HEK293 (cell line): ENCODE measurements at regions not wholly inside any gene's neighbourhood (a gene's known extent, or its start where the extent isn't known, plus 50 kb on each side); places are given as distances from the start of the nearest gene placed in this dataset.

Experiments
- CTCF ChIA-PET: fragments of 350-600 bp; formaldehyde crosslinking; extraction: SDS; loops from one replicate; lab custom pipeline; 2021; ENCODE audit warnings: antibody characterized with exemption; lab: Yijun Ruan, JAX
- POLR2A ChIA-PET: fragments of 300-600 bp; formaldehyde crosslinking; extraction: SDS; loops from one replicate; lab custom pipeline; 2020; ENCODE audit warnings: antibody characterized with exemption, inconsistent platforms; lab: Yijun Ruan, JAX
- H3K27ac ChIP-seq: fragments of 200-500 bp; sonication (Bioruptor generic); 2 replicates; pipeline ENCODE4 v1.5.1; 2014; ENCODE audit warnings: low read depth, low read length, control low read depth, inconsistent platforms; ENCODE audit errors: extremely low read depth
- H3K36me3 ChIP-seq, 2 experiments: fragments of 200-500 bp in 1 of 2; sonication (Bioruptor generic) in 1 of 2; 1 replicate in 1 of 2; 2 replicates in 1 of 2; pipeline ENCODE4 v1.5.1; 2014 to 2017; ENCODE audit warnings: inconsistent platforms in 2 of 2, low read length in 2 of 2; ENCODE audit not compliant: control insufficient read depth in 2 of 2, insufficient read depth in 1 of 2
- H3K4me1 ChIP-seq: fragments of 200-500 bp; sonication (Bioruptor generic); 2 replicates; pipeline ENCODE4 v1.5.1; 2014; ENCODE audit warnings: mild to moderate bottlenecking, low read length, inconsistent platforms; ENCODE audit not compliant: control insufficient read depth, insufficient read depth
- H3K4me3 ChIP-seq: 2 replicates; pipeline ENCODE4 v1.5.1; 2011; ENCODE audit warnings: low read depth, mild to moderate bottlenecking, control low read depth, low read length, moderate library complexity
- H3K9me3 ChIP-seq: fragments of 200-500 bp; sonication (Bioruptor generic); 2 replicates; pipeline ENCODE4 v1.5.1; 2014; ENCODE audit warnings: low read depth, low read length, inconsistent platforms; ENCODE audit not compliant: control insufficient read depth, insufficient read depth
- GLIS2 ChIP-seq: fragments of 450-650 bp; formaldehyde crosslinking; IDR thresholded peaks from 2 replicates; pipeline ENCODE4 v1.5.1; 2016; ENCODE audit warnings: missing biosample characterization, missing genetic modification characterization
- KLF8 ChIP-seq: fragments of 450-650 bp; formaldehyde crosslinking; IDR thresholded peaks from 2 replicates; pipeline ENCODE4 v1.5.1; 2016; ENCODE audit warnings: missing biosample characterization, missing genetic modification characterization
- PATZ1 ChIP-seq: fragments of 450-650 bp; formaldehyde crosslinking; IDR thresholded peaks from 2 replicates; pipeline ENCODE4 v1.5.1; 2016; ENCODE audit warnings: missing biosample characterization, missing genetic modification characterization
- SP7 ChIP-seq: fragments of 450-650 bp; formaldehyde crosslinking; IDR thresholded peaks from 2 replicates; pipeline ENCODE4 v1.5.1; 2016; ENCODE audit warnings: missing biosample characterization, missing genetic modification characterization
- ZBTB1 ChIP-seq: fragments of 450-650 bp; formaldehyde crosslinking; IDR thresholded peaks from 2 replicates; pipeline ENCODE4 v1.5.1; 2016; ENCODE audit warnings: missing biosample characterization, missing genetic modification characterization
- ZBTB11 ChIP-seq: fragments of 450-650 bp; formaldehyde crosslinking; conservative IDR thresholded peaks from 2 replicates; pipeline ENCODE4 v1.5.1; 2016; ENCODE audit warnings: low read depth, missing biosample characterization, missing genetic modification characterization
- ZBTB17 ChIP-seq: fragments of 450-650 bp; formaldehyde crosslinking; IDR thresholded peaks from 2 replicates; pipeline ENCODE4 v1.5.1; 2016; ENCODE audit warnings: missing biosample characterization, missing genetic modification characterization
- ZFP3 ChIP-seq: fragments of 450-650 bp; formaldehyde crosslinking; IDR thresholded peaks from 2 replicates; pipeline ENCODE4 v1.5.1; 2016; ENCODE audit warnings: low read depth, missing biosample characterization, missing genetic modification characterization
- ZNF10 ChIP-seq: fragments of 450-650 bp; formaldehyde crosslinking; IDR thresholded peaks from 2 replicates; pipeline ENCODE4 v1.5.1; 2017; ENCODE audit warnings: missing biosample characterization, missing genetic modification characterization
- ZNF146 ChIP-seq: fragments of 450-650 bp; formaldehyde crosslinking; IDR thresholded peaks from 2 replicates; pipeline ENCODE4 v1.5.1; 2016; ENCODE audit warnings: missing biosample characterization, missing genetic modification characterization
- ZNF16 ChIP-seq: fragments of 450-650 bp; formaldehyde crosslinking; IDR thresholded peaks from 2 replicates; pipeline ENCODE4 v1.5.1; 2016; ENCODE audit warnings: low read depth, missing biosample characterization, missing genetic modification characterization
- ZNF175 ChIP-seq: fragments of 450-650 bp; formaldehyde crosslinking; IDR thresholded peaks from 2 replicates; pipeline ENCODE4 v1.5.1; 2016; ENCODE audit warnings: missing biosample characterization, missing genetic modification characterization
- ZNF214 ChIP-seq: fragments of 450-650 bp; formaldehyde crosslinking; IDR thresholded peaks from 2 replicates; pipeline ENCODE4 v1.5.1; 2017; ENCODE audit warnings: missing biosample characterization, mild to moderate bottlenecking, missing genetic modification characterization, borderline replicate concordance
- ZNF23 ChIP-seq: fragments of 450-650 bp; formaldehyde crosslinking; IDR thresholded peaks from 2 replicates; pipeline ENCODE4 v1.5.1; 2016; ENCODE audit warnings: missing biosample characterization, missing genetic modification characterization, borderline replicate concordance
- ZNF239 ChIP-seq: fragments of 450-650 bp; formaldehyde crosslinking; IDR thresholded peaks from 2 replicates; pipeline ENCODE4 v1.5.1; 2016; ENCODE audit warnings: missing biosample characterization, missing genetic modification characterization
- ZNF302 ChIP-seq: fragments of 450-650 bp; formaldehyde crosslinking; IDR thresholded peaks from 2 replicates; pipeline ENCODE4 v1.5.1; 2016; ENCODE audit warnings: missing biosample characterization, missing genetic modification characterization, low read depth
- ZNF366 ChIP-seq: fragments of 450-650 bp; formaldehyde crosslinking; conservative IDR thresholded peaks from 2 replicates; pipeline ENCODE4 v1.5.1; 2016; ENCODE audit warnings: missing biosample characterization, missing genetic modification characterization
- ZNF416 ChIP-seq: fragments of 450-650 bp; formaldehyde crosslinking; IDR thresholded peaks from 2 replicates; pipeline ENCODE4 v1.5.1; 2016; ENCODE audit warnings: missing biosample characterization, missing genetic modification characterization
- ZNF513 ChIP-seq: fragments of 450-650 bp; IDR thresholded peaks from 2 replicates; pipeline ENCODE4 v1.5.1; 2018; ENCODE audit warnings: missing biosample characterization, missing genetic modification characterization
- ZNF530 ChIP-seq: fragments of 450-650 bp; formaldehyde crosslinking; IDR thresholded peaks from 2 replicates; pipeline ENCODE4 v1.5.1; 2016; ENCODE audit warnings: low read depth, missing biosample characterization, missing genetic modification characterization
- ZNF555 ChIP-seq: fragments of 450-650 bp; formaldehyde crosslinking; conservative IDR thresholded peaks from 2 replicates; pipeline ENCODE4 v1.5.1; 2017; ENCODE audit warnings: missing biosample characterization, mild to moderate bottlenecking, missing genetic modification characterization, inconsistent platforms
- ZNF654 ChIP-seq: fragments of 450-650 bp; formaldehyde crosslinking; IDR thresholded peaks from 2 replicates; pipeline ENCODE4 v1.5.1; 2016; ENCODE audit warnings: low read depth, missing biosample characterization, missing genetic modification characterization
- ZNF660 ChIP-seq: fragments of 450-650 bp; IDR thresholded peaks from 2 replicates; pipeline ENCODE4 v1.5.1; 2018; ENCODE audit warnings: missing biosample characterization, mild to moderate bottlenecking, missing genetic modification characterization
- ZNF670 ChIP-seq: fragments of 450-650 bp; formaldehyde crosslinking; IDR thresholded peaks from 2 replicates; pipeline ENCODE4 v1.5.1; 2016; ENCODE audit warnings: missing biosample characterization, missing genetic modification characterization, low read depth
- ZNF692 ChIP-seq: fragments of 450-650 bp; formaldehyde crosslinking; IDR thresholded peaks from 2 replicates; pipeline ENCODE4 v1.5.1; 2016; ENCODE audit warnings: missing biosample characterization, missing genetic modification characterization
- ZNF704 ChIP-seq: fragments of 450-650 bp; formaldehyde crosslinking; IDR thresholded peaks from 2 replicates; pipeline ENCODE4 v1.5.1; 2016; ENCODE audit warnings: missing biosample characterization, missing genetic modification characterization
- ZNF837 ChIP-seq: fragments of 450-650 bp; formaldehyde crosslinking; IDR thresholded peaks from 2 replicates; pipeline ENCODE4 v1.5.1; 2016; ENCODE audit warnings: missing biosample characterization, missing genetic modification characterization
- ZSCAN16 ChIP-seq: fragments of 450-650 bp; formaldehyde crosslinking; IDR thresholded peaks from 2 replicates; pipeline ENCODE4 v1.5.1; 2016; ENCODE audit warnings: missing biosample characterization, missing genetic modification characterization
- ZSCAN23 ChIP-seq: fragments of 450-650 bp; formaldehyde crosslinking; IDR thresholded peaks from 2 replicates; pipeline ENCODE4 v1.5.1; 2016; ENCODE audit warnings: missing biosample characterization, missing genetic modification characterization

GRCh38 chr17:13874817-13875216 lies 194.5 kb upstream of the COX10 start:
- H3K4me3 ChIP-seq: no peak overlapping the region
- H3K4me1 ChIP-seq: no peaks in the 10 kb centered on the region
- H3K9me3 ChIP-seq: no peaks in the 10 kb centered on the region
- no peak overlapping the region for H3K27ac ChIP-seq
- TF ChIP-seq ZNF23 (no peak), PATZ1 (tag by site-specific recombination) (no peak), ZNF670 (tag by site-specific recombination) (no peak), ZNF239 (tag by site-specific recombination) (no peak), ZNF692 (tag by site-specific recombination) (no peak), ZNF10 (no peak), ZNF837 (tag by site-specific recombination) (no peak), ZNF366 (tag by site-specific recombination) (no peak), ZNF513 (tag by site-specific recombination) (no peak), KLF8 (tag by site-specific recombination) (no peak), ZNF530 (tag by site-specific recombination) (no peak), ZBTB17 (tag by site-specific recombination) (no peak), ZNF146 (tag by site-specific recombination) (no peak), ZNF660 (tag by site-specific recombination) (no peak), ZNF16 (tag by site-specific recombination) (no peak), ZNF416 (tag by site-specific recombination) (no peak), GLIS2 (tag by site-specific recombination) (no peak), ZNF302 (tag by site-specific recombination) (no peak), ZNF175 (no peak)
- ChIA-PET CTCF (interaction anchor here (0.7 to 1.2 kb wide), 2 partner anchors 10 to 36 kb away, joined by 3 read pairs; no protein-coding TSS in a partner anchor), POLR2A (no interaction called here)
- no peaks in the 10 kb centered on the region for H3K36me3 ChIP-seq

GRCh38 chr17:13879961-13880466 lies 189.3 kb upstream of the COX10 start:
- ChIA-PET CTCF (no interaction called here), POLR2A (no interaction called here)
- Histone ChIP-seq H3K4me1 (no peaks in the 10 kb centered on the region), H3K36me3 (no peaks in the 10 kb centered on the region), H3K9me3 (no peaks in the 10 kb centered on the region), H3K4me3 (no peak overlapping the region), H3K27ac (no peak overlapping the region)
- TF ChIP-seq SP7 (tag by site-specific recombination) (no peak), ZBTB11 (no peak), ZSCAN16 (tag by site-specific recombination) (no peak), ZBTB1 (no peak), ZNF23 (no peak), ZNF214 (tag by site-specific recombination) (no peak), ZSCAN23 (tag by site-specific recombination) (no peak), ZNF704 (tag by site-specific recombination) (no peak), ZFP3 (tag by site-specific recombination) (no peak), ZNF555 (tag by site-specific recombination) (no peak), ZNF654 (tag by site-specific recombination) (no peak)
